ENCODE measurements at regions not wholly inside any gene's neighbourhood (a gene's known extent, or its start where the extent isn't known, plus 50 kb on each side); places are given as distances from the start of the nearest gene placed in this dataset.
A peak's percentile ranks its signal among the peaks of the same experiment; 100 is the strongest.

DNA sequence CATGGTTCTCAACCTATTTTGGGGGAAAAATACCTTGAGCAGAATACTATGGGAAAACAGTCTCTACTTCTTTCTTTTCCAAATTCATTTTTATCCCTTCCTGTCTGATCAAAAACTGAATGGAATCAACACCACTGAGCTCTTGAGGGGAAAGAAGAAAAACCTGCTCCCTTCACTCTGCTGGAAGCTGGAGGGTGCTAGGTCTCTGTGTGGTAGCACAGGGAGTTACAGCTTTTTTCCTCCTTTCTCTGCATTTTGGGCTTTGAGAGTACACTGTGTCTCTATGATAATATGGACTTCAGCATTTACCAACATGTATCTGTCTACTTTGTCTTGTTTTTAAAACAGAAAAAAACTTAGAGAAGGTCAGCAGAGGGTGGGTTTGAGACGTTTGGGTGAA is 417.2 kb upstream of the SYT1 start:
- no peak overlapping the region for H3K27ac Mint-ChIP-seq
- no peak overlapping the region for H3K4me3 ChIP-seq (ENCODE audit: low read length)
- H3K9me3 ChIP-seq (ENCODE audit: control insufficient read depth, low read length), result no peaks in the 10 kb centered on the region
- no peak for DNase-seq
- 100% methylated on average over 1 of the region's 1 CpG; no CpG with 5 or more reads in 1 of the 2 experiments for WGBS, 2 experiments (ENCODE audit: insufficient coverage in 1 of 2, insufficient read length in 1 of 2)
- H3K27ac ChIP-seq (ENCODE audit: low read depth, low read length), result no peak overlapping the region
- TF ChIP-seq, protein P1, sequence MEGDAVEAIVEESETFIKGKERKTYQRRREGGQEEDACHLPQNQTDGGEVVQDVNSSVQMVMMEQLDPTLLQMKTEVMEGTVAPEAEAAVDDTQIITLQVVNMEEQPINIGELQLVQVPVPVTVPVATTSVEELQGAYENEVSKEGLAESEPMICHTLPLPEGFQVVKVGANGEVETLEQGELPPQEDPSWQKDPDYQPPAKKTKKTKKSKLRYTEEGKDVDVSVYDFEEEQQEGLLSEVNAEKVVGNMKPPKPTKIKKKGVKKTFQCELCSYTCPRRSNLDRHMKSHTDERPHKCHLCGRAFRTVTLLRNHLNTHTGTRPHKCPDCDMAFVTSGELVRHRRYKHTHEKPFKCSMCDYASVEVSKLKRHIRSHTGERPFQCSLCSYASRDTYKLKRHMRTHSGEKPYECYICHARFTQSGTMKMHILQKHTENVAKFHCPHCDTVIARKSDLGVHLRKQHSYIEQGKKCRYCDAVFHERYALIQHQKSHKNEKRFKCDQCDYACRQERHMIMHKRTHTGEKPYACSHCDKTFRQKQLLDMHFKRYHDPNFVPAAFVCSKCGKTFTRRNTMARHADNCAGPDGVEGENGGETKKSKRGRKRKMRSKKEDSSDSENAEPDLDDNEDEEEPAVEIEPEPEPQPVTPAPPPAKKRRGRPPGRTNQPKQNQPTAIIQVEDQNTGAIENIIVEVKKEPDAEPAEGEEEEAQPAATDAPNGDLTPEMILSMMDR (conservative IDR thresholded peaks at IDR 0.05), result peak; percentile 16
- peaks cover 10% of the 10 kb centered on the region for H3K4me1 Mint-ChIP-seq
- no peaks in the 10 kb centered on the region for H3K9me3 Mint-ChIP-seq
- H3K27me3 Mint-ChIP-seq (ENCODE audit: insufficient read depth), result no peaks in the 10 kb centered on the region
- no peak overlapping the region for H3K4me3 Mint-ChIP-seq
- no peaks in the 10 kb centered on the region for H3K36me3 Mint-ChIP-seq (ENCODE audit: low read depth)
- peaks cover 10% of the 10 kb centered on the region for H3K4me1 ChIP-seq (ENCODE audit: control insufficient read depth, insufficient read depth, low read length)
- no peaks in the 10 kb centered on the region for H3K36me3 ChIP-seq (ENCODE audit: control insufficient read depth, insufficient read depth, low read length)
- no peak overlapping the region for H3K9ac ChIP-seq (ENCODE audit: extremely low read depth, low read length, poor library complexity, severe bottlenecking)
- no peaks in the 10 kb centered on the region for H3K27me3 ChIP-seq (ENCODE audit: control insufficient read depth, insufficient read depth, low read length, poor library complexity, severe bottlenecking)

DNA sequence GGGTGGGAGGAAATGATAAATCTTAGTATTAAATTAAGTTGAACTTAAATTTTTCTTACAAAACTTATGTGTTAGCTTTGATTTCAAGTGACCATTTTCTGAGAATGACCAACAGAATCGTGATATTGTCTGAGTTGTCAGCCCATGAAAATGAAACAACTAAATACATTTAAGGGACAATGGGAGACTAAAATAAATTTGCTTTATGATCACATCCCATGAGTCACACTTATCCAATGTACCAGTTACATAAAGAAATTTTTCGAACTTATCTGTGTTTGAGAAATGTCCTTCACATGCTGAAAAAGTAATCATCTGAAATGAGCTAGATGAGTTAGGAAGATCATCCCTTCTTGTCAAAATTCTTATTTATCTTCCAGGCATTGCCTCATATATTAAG is 415.9 kb upstream of the SYT1 start:
- peaks cover 12% of the 10 kb centered on the region for H3K4me1 ChIP-seq (ENCODE audit: control insufficient read depth, insufficient read depth, low read length)
- DNase-seq, result no peak
- no peak overlapping the region for H3K27ac ChIP-seq (ENCODE audit: low read depth, low read length)
- no peaks in the 10 kb centered on the region for H3K27me3 Mint-ChIP-seq (ENCODE audit: insufficient read depth)
- no peaks in the 10 kb centered on the region for H3K36me3 Mint-ChIP-seq (ENCODE audit: low read depth)
- no peak overlapping the region for H3K27ac Mint-ChIP-seq
- no peaks in the 10 kb centered on the region for H3K9me3 Mint-ChIP-seq
- H3K27me3 ChIP-seq (ENCODE audit: control insufficient read depth, insufficient read depth, low read length, poor library complexity, severe bottlenecking), result no peaks in the 10 kb centered on the region
- H3K4me3 Mint-ChIP-seq, result no peak overlapping the region
- no peaks in the 10 kb centered on the region for H3K9me3 ChIP-seq (ENCODE audit: control insufficient read depth, low read length)
- TF ChIP-seq, protein P1 (conservative IDR thresholded peaks at IDR 0.05), result no peak
- H3K4me3 ChIP-seq (ENCODE audit: low read length), result no peak overlapping the region
- H3K36me3 ChIP-seq (ENCODE audit: control insufficient read depth, insufficient read depth, low read length), result no peaks in the 10 kb centered on the region
- no peak overlapping the region for H3K9ac ChIP-seq (ENCODE audit: extremely low read depth, low read length, poor library complexity, severe bottlenecking)
- WGBS, 2 experiments (ENCODE audit: insufficient coverage in 1 of 2, insufficient read length in 1 of 2), result 94% methylated on average over 2 of the region's 2 CpGs; no CpG with 5 or more reads in 1 of the 2 experiments
- peaks cover 12% of the 10 kb centered on the region for H3K4me1 Mint-ChIP-seq

- Histone ChIP-seq H3K9ac (ENCODE audit: extremely low read depth, low read length, poor library complexity, severe bottlenecking) (no peak overlapping the region), H3K36me3 (ENCODE audit: control insufficient read depth, insufficient read depth, low read length) (no peaks in the 10 kb centered on the region), H3K4me3 (ENCODE audit: low read length) (no peak overlapping the region), H3K4me1 (ENCODE audit: control insufficient read depth, insufficient read depth, low read length) (peaks cover 10% of the 10 kb centered on the region), H3K27me3 (ENCODE audit: control insufficient read depth, insufficient read depth, low read length, poor library complexity, severe bottlenecking) (no peaks in the 10 kb centered on the region), H3K9me3 (ENCODE audit: control insufficient read depth, low read length) (no peaks in the 10 kb centered on the region), H3K27ac (ENCODE audit: low read depth, low read length) (no peak overlapping the region)
- TF ChIP-seq, protein P1 (conservative IDR thresholded peaks at IDR 0.05), result no peak
- Mint-ChIP-seq H3K4me1 (peaks cover 15% of the 10 kb centered on the region), H3K9me3 (no peaks in the 10 kb centered on the region), H3K4me3 (no peak overlapping the region), H3K36me3 (ENCODE audit: low read depth) (no peaks in the 10 kb centered on the region), H3K27me3 (ENCODE audit: insufficient read depth) (no peaks in the 10 kb centered on the region), H3K27ac (no peak overlapping the region)
- DNase-seq, result no peak
- 71 to 95% methylated on average over 1 of the region's 1 CpG for WGBS, 2 experiments (ENCODE audit: insufficient coverage in 1 of 2, insufficient read length in 1 of 2)
Observed at GRCh38 chr12:78455991-78456390, 408.6 kb upstream of the SYT1 start.
